ENCODE measurements at regions not wholly inside any gene's neighbourhood (a gene's known extent, or its start where the extent isn't known, plus 50 kb on each side); places are given as distances from the start of the nearest gene placed in this dataset.
"Not testable (repeated sequence)": the region's sequence is repeated elsewhere in the genome, so short reads cannot be mapped to it uniquely, and the experiment has no call there.

- 77 to 95% methylated on average over 1 of the region's 1 CpG for WGBS, 2 donors
- intact Hi-C loops (cut with DNase I) = no loop called here
- TF ChIP-seq CTCF (IDR thresholded peaks at IDR 0.05) = no peak
Measured at GRCh38 chr1:157460381-157460780, 91.9 kb downstream of the FCRL5 start.

GRCh38 chr1:157457279-157457678 is 95.0 kb downstream of the FCRL5 start:
- TF ChIP-seq CTCF (IDR thresholded peaks at IDR 0.05) = no peak
- Histone ChIP-seq H3K9me3 (no peaks in the 10 kb centered on the region), H3K4me1 (no peaks in the 10 kb centered on the region), H3K4me3 (no peak overlapping the region), H3K27me3 (peaks cover 0 to 6% (median 0%) of the 10 kb centered on the region in 7 donors), H3K27ac (no peak overlapping the region), H3K36me3 (no peaks in the 10 kb centered on the region)
- intact Hi-C loops (cut with DNase I) = no loop called here
- no peak for DNase-seq
- ATAC-seq = no peak
- WGBS, 2 donors = 72 to 83% methylated on average over 3 of the region's 3 CpGs

More at GRCh38 chr1:157460381-157460780, 91.9 kb downstream of the FCRL5 start:
- Histone ChIP-seq H3K27ac (no peak overlapping the region), H3K4me3 (no peak overlapping the region), H3K27me3 (no peaks in the 10 kb centered on the region), H3K36me3 (no peaks in the 10 kb centered on the region), H3K4me1 (no peaks in the 10 kb centered on the region), H3K9me3 (no peaks in the 10 kb centered on the region)
- DNase-seq = no peak
- ATAC-seq = no peak

- no peaks in the 10 kb centered on the region for H3K4me1 ChIP-seq
- no peak for ATAC-seq
- no peak overlapping the region for H3K4me3 ChIP-seq
- DNase-seq = no peak
- intact Hi-C loops (cut with DNase I) = no loop called here
- TF ChIP-seq CTCF (IDR thresholded peaks at IDR 0.05) = no peak
- H3K36me3 ChIP-seq = no peaks in the 10 kb centered on the region
- WGBS, 2 donors = 14% methylated on average over 1 of the region's 1 CpG
- H3K27ac ChIP-seq = no peak overlapping the region
- H3K27me3 ChIP-seq = peaks cover 0 to 6% (median 0%) of the 10 kb centered on the region in 7 donors
- no peaks in the 10 kb centered on the region for H3K9me3 ChIP-seq
Measured at GRCh38 chr1:157455318-157455717, 97.0 kb downstream of the FCRL5 start.

GRCh38 chr1:157450106-157450505 is 102.2 kb downstream of the FCRL5 start:
- H3K27ac ChIP-seq = no peak overlapping the region
- intact Hi-C loops (cut with DNase I) = no loop called here
- peaks cover 0 to 6% (median 0%) of the 10 kb centered on the region in 7 donors for H3K27me3 ChIP-seq
- no peaks in the 10 kb centered on the region for H3K4me1 ChIP-seq
- no peaks in the 10 kb centered on the region for H3K9me3 ChIP-seq
- DNase-seq (no peak), ATAC-seq (no peak)
- H3K4me3 ChIP-seq = no peak overlapping the region
- no peaks in the 10 kb centered on the region for H3K36me3 ChIP-seq
- WGBS, 2 donors = 77 to 82% methylated on average over 2 of the region's 2 CpGs
- TF ChIP-seq CTCF (IDR thresholded peaks at IDR 0.05) = no peak

- no peak for DNase-seq
- intact Hi-C loops (cut with DNase I) = no loop called here
Measured at GRCh38 chr1:157448636-157449035, 103.7 kb downstream of the FCRL5 start.

GRCh38 chr1:157446356-157446755 is 106.0 kb downstream of the FCRL5 start:
- DNase-seq; ATAC-seq; H3K27me3 ChIP-seq; H3K36me3 ChIP-seq; H3K4me1 ChIP-seq; intact Hi-C loops (cut with DNase I); H3K4me3 ChIP-seq; H3K9me3 ChIP-seq; H3K27ac ChIP-seq: not testable (repeated sequence)
- WGBS, 2 donors = 94% methylated on average over 24 to 31 of the region's 31 CpGs

More at GRCh38 chr1:157448636-157449035, 103.7 kb downstream of the FCRL5 start:
- Histone ChIP-seq H3K27me3 (peaks cover 0 to 6% (median 0%) of the 10 kb centered on the region in 7 donors), H3K36me3 (no peaks in the 10 kb centered on the region), H3K27ac (no peak overlapping the region), H3K9me3 (no peaks in the 10 kb centered on the region), H3K4me3 (no peak overlapping the region), H3K4me1 (no peaks in the 10 kb centered on the region)
- ATAC-seq = no peak
- TF ChIP-seq CTCF (IDR thresholded peaks at IDR 0.05) = no peak

- H3K27ac ChIP-seq; ATAC-seq; H3K4me1 ChIP-seq; DNase-seq; H3K9me3 ChIP-seq; H3K27me3 ChIP-seq; intact Hi-C loops (cut with DNase I); H3K36me3 ChIP-seq; H3K4me3 ChIP-seq: not testable (repeated sequence)
- 93 to 95% methylated on average over 14 to 15 of the region's 15 CpGs for WGBS, 2 donors
Measured at GRCh38 chr1:157445616-157446140, 106.6 kb downstream of the FCRL5 start.
